ENCODE measurements at regions not wholly inside any gene's neighbourhood (a gene's known extent, or its start where the extent isn't known, plus 50 kb on each side); places are given as distances from the start of the nearest gene placed in this dataset.

DNA sequence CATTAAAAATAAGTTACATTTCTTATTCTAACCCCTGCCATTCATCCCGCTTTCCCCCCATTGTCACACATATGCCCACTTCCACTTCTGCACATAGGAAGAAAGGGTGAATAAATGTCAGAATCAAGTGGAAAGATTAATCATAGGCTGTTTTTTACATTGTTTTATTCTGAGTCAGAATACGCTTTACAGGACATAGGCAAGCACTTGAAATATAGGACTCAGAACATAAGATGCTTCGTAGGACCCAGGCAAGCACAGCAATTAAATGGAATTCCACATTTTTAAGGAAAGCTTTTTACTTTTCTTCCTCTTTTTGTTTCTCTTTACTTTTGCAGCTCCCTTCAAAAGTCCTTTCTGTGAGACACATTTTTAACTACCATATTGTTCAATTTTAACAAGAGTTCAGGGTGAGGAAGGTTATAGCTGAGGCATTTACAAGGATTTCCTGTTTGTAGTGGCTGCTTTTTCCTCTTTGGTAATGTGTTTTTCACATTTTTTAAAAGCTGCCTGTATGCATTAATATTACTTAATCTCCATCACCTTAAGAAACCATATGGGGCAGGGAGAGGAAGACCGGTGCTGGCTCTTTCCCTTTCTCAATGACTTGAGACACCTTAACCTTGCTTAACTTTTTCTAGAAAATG lies 130.0 kb downstream of the TES start:
- Histone ChIP-seq H3K4me2 (no peak overlapping the region), H3K79me2 (ENCODE audit: insufficient read depth, low read depth) (no peaks in the 10 kb centered on the region), H2AFZ (ENCODE audit: low read depth) (no peak overlapping the region), H3K36me3 (ENCODE audit: insufficient read depth) (no peaks in the 10 kb centered on the region), H3K4me1 (ENCODE audit: low read depth, poor library complexity, severe bottlenecking) (peaks cover 15% of the 10 kb centered on the region), H3K27ac (no peak overlapping the region), H3K27me3 (ENCODE audit: insufficient read depth, low read depth) (no peaks in the 10 kb centered on the region), H3K4me3 (IDR thresholded peaks at IDR 0.05; ENCODE audit: insufficient read depth, low read depth, low read length) (no peak overlapping the region), H4K20me1 (ENCODE audit: insufficient read depth) (no peaks in the 10 kb centered on the region), H3K9ac (no peak overlapping the region)
- TF ChIP-seq, protein P1, sequence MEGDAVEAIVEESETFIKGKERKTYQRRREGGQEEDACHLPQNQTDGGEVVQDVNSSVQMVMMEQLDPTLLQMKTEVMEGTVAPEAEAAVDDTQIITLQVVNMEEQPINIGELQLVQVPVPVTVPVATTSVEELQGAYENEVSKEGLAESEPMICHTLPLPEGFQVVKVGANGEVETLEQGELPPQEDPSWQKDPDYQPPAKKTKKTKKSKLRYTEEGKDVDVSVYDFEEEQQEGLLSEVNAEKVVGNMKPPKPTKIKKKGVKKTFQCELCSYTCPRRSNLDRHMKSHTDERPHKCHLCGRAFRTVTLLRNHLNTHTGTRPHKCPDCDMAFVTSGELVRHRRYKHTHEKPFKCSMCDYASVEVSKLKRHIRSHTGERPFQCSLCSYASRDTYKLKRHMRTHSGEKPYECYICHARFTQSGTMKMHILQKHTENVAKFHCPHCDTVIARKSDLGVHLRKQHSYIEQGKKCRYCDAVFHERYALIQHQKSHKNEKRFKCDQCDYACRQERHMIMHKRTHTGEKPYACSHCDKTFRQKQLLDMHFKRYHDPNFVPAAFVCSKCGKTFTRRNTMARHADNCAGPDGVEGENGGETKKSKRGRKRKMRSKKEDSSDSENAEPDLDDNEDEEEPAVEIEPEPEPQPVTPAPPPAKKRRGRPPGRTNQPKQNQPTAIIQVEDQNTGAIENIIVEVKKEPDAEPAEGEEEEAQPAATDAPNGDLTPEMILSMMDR (conservative IDR thresholded peaks at IDR 0.05; ENCODE audit: low read depth, low read length) = no peak

DNA sequence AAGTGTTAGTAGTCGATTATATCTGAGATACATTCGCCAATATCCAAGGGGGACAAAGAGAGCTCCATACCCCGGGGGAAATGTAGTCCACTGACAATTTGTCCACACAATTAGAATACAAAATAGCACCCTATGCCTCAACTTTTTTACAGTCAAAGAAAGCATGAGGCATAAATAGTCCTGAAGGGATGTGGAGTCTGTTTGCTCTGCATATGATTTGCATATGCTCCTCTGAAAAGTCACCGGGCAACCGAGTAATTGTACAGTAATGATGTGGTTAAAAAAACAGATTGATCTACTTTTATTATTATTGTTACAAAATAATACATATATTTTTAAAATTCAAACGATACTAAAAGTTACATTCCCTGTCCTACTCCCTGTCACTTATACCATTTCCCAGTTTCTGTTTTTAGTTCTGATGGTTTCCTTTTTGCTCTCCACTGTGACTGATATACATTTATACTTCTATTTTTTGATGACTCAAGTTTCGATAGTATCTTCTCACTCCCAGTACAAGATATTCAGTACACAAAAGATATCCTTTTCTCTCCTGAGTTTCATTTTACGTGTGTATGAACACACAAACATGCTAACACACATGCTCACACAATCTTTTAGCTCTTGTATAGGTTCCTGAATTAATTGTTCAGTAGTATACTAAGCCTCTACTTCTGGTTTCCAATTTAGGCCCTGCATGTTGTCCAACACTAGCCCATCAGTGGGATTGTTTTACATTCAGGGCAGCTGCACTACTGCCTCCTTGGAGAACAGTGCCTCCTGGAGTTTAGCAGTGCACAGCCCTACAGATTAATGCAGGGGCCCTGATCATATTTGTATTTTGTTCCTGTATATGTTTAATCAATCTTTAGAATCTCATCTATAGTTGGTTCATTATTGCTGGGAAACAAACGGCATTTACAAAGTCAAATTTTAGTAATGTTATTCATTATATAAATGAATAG lies 130.9 kb downstream of the TES start:
- Histone ChIP-seq H4K20me1 (ENCODE audit: insufficient read depth) (no peaks in the 10 kb centered on the region), H2AFZ (ENCODE audit: low read depth) (no peak overlapping the region), H3K4me1 (ENCODE audit: low read depth, poor library complexity, severe bottlenecking) (peaks cover 15% of the 10 kb centered on the region), H3K4me3 (IDR thresholded peaks at IDR 0.05; ENCODE audit: insufficient read depth, low read depth, low read length) (no peak overlapping the region), H3K9ac (no peak overlapping the region), H3K27ac (no peak overlapping the region), H3K4me2 (peak overlapping the region; percentile 5; the same call in 1 of the 2 replicates), H3K36me3 (ENCODE audit: insufficient read depth) (no peaks in the 10 kb centered on the region), H3K27me3 (ENCODE audit: insufficient read depth, low read depth) (no peaks in the 10 kb centered on the region), H3K79me2 (ENCODE audit: insufficient read depth, low read depth) (no peaks in the 10 kb centered on the region)
- TF ChIP-seq, protein P1 (conservative IDR thresholded peaks at IDR 0.05; ENCODE audit: low read depth, low read length) = 0 out of 2 replicates have a peak, but pooled peaks have one; percentile 24

DNA sequence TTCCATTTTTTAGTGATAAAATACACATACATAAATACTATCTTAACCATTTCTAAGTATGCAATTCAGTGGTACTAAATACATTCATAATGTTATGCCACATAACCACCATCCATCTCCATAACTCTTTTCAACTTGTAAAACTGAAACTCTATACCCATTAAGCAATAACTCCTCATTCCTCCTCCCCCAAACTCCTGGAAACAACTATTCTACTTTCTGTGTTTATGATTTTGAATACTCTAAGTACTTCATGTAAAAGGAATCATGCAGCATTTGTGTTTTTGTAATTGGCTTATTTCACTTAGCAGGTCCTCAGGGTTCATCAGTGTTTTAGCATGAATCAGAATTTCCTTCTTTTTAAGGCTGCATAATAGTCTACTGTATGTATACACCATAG lies 131.8 kb downstream of the TES start:
- Histone ChIP-seq H3K4me3 (IDR thresholded peaks at IDR 0.05; ENCODE audit: insufficient read depth, low read depth, low read length) (no peak overlapping the region), H3K79me2 (ENCODE audit: insufficient read depth, low read depth) (no peaks in the 10 kb centered on the region), H3K36me3 (ENCODE audit: insufficient read depth) (no peaks in the 10 kb centered on the region), H3K9ac (no peak overlapping the region), H3K4me2 (no peak overlapping the region), H2AFZ (ENCODE audit: low read depth) (no peak overlapping the region), H3K27ac (no peak overlapping the region), H4K20me1 (ENCODE audit: insufficient read depth) (no peaks in the 10 kb centered on the region), H3K4me1 (ENCODE audit: low read depth, poor library complexity, severe bottlenecking) (peaks cover 15% of the 10 kb centered on the region), H3K27me3 (ENCODE audit: insufficient read depth, low read depth) (no peaks in the 10 kb centered on the region)
- TF ChIP-seq, protein P1 (conservative IDR thresholded peaks at IDR 0.05; ENCODE audit: low read depth, low read length) = no peak

DNA sequence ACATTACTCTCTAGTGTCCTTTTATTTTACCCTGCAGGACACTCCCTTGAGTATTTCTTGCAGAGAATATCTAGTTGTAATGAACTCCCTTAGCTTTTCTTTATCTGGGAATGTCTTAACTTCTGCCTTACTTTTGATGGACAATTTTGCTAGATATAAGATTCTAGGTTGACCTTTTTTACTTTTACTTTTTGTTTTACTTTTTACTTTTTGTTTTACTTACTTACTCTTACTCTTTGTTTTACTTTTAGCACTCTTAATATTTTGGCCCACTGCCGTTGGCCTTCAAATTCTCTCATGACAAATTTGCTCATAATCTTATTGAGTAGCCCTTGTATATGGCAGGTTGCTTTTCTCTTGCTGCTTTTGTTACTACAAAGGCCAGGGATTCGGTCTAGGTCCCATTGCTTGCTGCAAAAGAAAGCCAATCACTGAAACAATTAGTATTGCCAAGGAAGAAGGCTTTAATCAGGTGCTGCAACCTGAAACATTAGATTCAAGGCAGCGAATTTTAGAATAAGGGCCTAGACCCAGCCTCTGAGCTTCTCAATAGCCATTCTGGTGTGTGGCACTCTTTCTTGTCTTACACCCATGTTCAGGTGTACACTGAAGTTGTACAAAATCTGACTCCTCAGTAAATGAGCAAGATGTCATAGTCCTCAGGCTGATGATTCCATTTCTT lies 137.0 kb downstream of the TES start:
- no peaks in the 10 kb centered on the region for H3K79me2 ChIP-seq (ENCODE audit: insufficient read depth, low read depth)
- H3K36me3 ChIP-seq (ENCODE audit: insufficient read depth) = no peaks in the 10 kb centered on the region
- no peak overlapping the region for H3K4me2 ChIP-seq
- H3K4me1 ChIP-seq (ENCODE audit: low read depth, poor library complexity, severe bottlenecking) = peaks cover 2% of the 10 kb centered on the region
- no peak overlapping the region for H3K27ac ChIP-seq
- no peak overlapping the region for H3K9ac ChIP-seq
- TF ChIP-seq, protein P1 (conservative IDR thresholded peaks at IDR 0.05; ENCODE audit: low read depth, low read length) = no peak
- no peak overlapping the region for H3K4me3 ChIP-seq (IDR thresholded peaks at IDR 0.05; ENCODE audit: insufficient read depth, low read depth, low read length)
- no peak overlapping the region for H2AFZ ChIP-seq (ENCODE audit: low read depth)
- H4K20me1 ChIP-seq (ENCODE audit: insufficient read depth) = no peaks in the 10 kb centered on the region
- no peaks in the 10 kb centered on the region for H3K27me3 ChIP-seq (ENCODE audit: insufficient read depth, low read depth)
